Smooth muscle cell (in vitro differentiated cells): ENCODE measurements at regions not wholly inside any gene's neighbourhood (a gene's known extent, or its start where the extent isn't known, plus 50 kb on each side); places are given as distances from the start of the nearest gene placed in this dataset.

Experiments used
- DNase-seq: peaks from one replicate; lab custom pipeline; 2025; ENCODE audit not compliant: unreplicated experiment; lab: John Stamatoyannopoulos, UW
- H2AFZ ChIP-seq: fragments of 200-600 bp; sonication (generic); 2 replicates; pipeline ENCODE4 v1.6.0; 2016; ENCODE audit warnings: antibody characterized with exemption, low read depth, mild to moderate bottlenecking
- H3F3A ChIP-seq: fragments of 200-600 bp; sonication (generic); 2 replicates; pipeline ENCODE4 v1.6.0; 2017; ENCODE audit warnings: antibody characterized with exemption, low read depth
- H3K27ac ChIP-seq: fragments of 200-600 bp; sonication (generic); 2 replicates; pipeline ENCODE4 v1.5.1; 2016; ENCODE audit warnings: low read depth, mild to moderate bottlenecking
- H3K27me3 ChIP-seq: fragments of 200-600 bp; sonication (generic); 2 replicates; pipeline ENCODE4 v1.6.1; 2016; ENCODE audit warnings: low read depth, mild to moderate bottlenecking
- H3K36me3 ChIP-seq: fragments of 200-600 bp; sonication (generic); 2 replicates; pipeline ENCODE4 v1.5.1; 2016; ENCODE audit warnings: low read depth
- H3K4me1 ChIP-seq: fragments of 200-600 bp; sonication (generic); 2 replicates; pipeline ENCODE4 v1.5.1; 2016; ENCODE audit warnings: low read depth
- H3K4me2 ChIP-seq: fragments of 200-600 bp; sonication (generic); 2 replicates; pipeline ENCODE4 v1.6.0; 2016; ENCODE audit warnings: mild to moderate bottlenecking
- H3K4me3 ChIP-seq: fragments of 200-600 bp; sonication (generic); 2 replicates; pipeline ENCODE4 v1.5.1; 2016; ENCODE audit warnings: mild to moderate bottlenecking
- H3K79me2 ChIP-seq: fragments of 200-600 bp; sonication (generic); 2 replicates; pipeline ENCODE4 v1.6.0; 2016; ENCODE audit warnings: low read depth, mild to moderate bottlenecking
- H3K9ac ChIP-seq: fragments of 200-600 bp; sonication (generic); 2 replicates; pipeline ENCODE4 v1.6.0; 2016; ENCODE audit warnings: low read depth
- H3K9me3 ChIP-seq: fragments of 200-600 bp; sonication (generic); replicated peaks from 2 replicates; pipeline ENCODE4 v1.5.1; 2016; ENCODE audit warnings: low read depth
- H4K20me1 ChIP-seq: fragments of 200-600 bp; sonication (generic); 2 replicates; pipeline ENCODE4 v1.6.0; 2016; ENCODE audit warnings: low read depth
- CTCF ChIP-seq: fragments of 200-600 bp; sonication (generic); IDR thresholded peaks from 2 replicates; pipeline ENCODE4 v1.5.1; 2017; ENCODE audit warnings: borderline replicate concordance, mild to moderate bottlenecking, antibody characterized with exemption; ENCODE audit not compliant: insufficient read depth, poor library complexity, severe bottlenecking
- WGBS: methylation state at CpG from one replicate; pipeline ENCODE4 v1.1.7; 2016; ENCODE audit warnings: low lambda C conversion rate; 5-methylcytosine and 5-hydroxymethylcytosine counted together

- H3K27me3 ChIP-seq = no peaks in the 10 kb centered on the region
- H3K9ac ChIP-seq = no peak overlapping the region
- H2AFZ ChIP-seq = no peak overlapping the region
- no peak for TF ChIP-seq CTCF
- no peaks in the 10 kb centered on the region for H3K4me1 ChIP-seq
- H3K27ac ChIP-seq = no peak overlapping the region
- H3K4me3 ChIP-seq = no peak overlapping the region
- H3K36me3 ChIP-seq = no peaks in the 10 kb centered on the region
- no peaks in the 10 kb centered on the region for H3K9me3 ChIP-seq
- H4K20me1 ChIP-seq = no peaks in the 10 kb centered on the region
- no peak overlapping the region for H3K4me2 ChIP-seq
- no peaks in the 10 kb centered on the region for H3K79me2 ChIP-seq
- DNase-seq = no peak
- no peaks in the 10 kb centered on the region for H3F3A ChIP-seq
- WGBS = 77% methylated on average over 3 of the region's 3 CpGs
These were observed 171.0 kb downstream of the RPLP1 start for GRCh38 chr15:69623392-69624154.

GRCh38 chr15:69624155-69624520, 171.5 kb downstream of the RPLP1 start:
- Histone ChIP-seq H3K27me3 (no peaks in the 10 kb centered on the region), H3K9ac (no peak overlapping the region), H3K36me3 (no peaks in the 10 kb centered on the region), H4K20me1 (no peaks in the 10 kb centered on the region), H3K4me1 (no peaks in the 10 kb centered on the region), H3K4me3 (no peak overlapping the region), H2AFZ (no peak overlapping the region), H3K27ac (no peak overlapping the region), H3K79me2 (no peaks in the 10 kb centered on the region), H3F3A (no peaks in the 10 kb centered on the region), H3K9me3 (no peaks in the 10 kb centered on the region), H3K4me2 (no peak overlapping the region)
- TF ChIP-seq CTCF = no peak
- 75% methylated on average over 2 of the region's 2 CpGs for WGBS
- DNase-seq = no peak

- H3K4me1 ChIP-seq = no peaks in the 10 kb centered on the region
- 86% methylated on average over 3 of the region's 3 CpGs for WGBS
- TF ChIP-seq CTCF = no peak
- no peaks in the 10 kb centered on the region for H3K79me2 ChIP-seq
- DNase-seq = no peak
- H3K4me3 ChIP-seq = no peak overlapping the region
- H3K9me3 ChIP-seq = no peaks in the 10 kb centered on the region
- H3K9ac ChIP-seq = no peak overlapping the region
- no peak overlapping the region for H3K27ac ChIP-seq
- no peaks in the 10 kb centered on the region for H4K20me1 ChIP-seq
- H2AFZ ChIP-seq = no peak overlapping the region
- H3K4me2 ChIP-seq = no peak overlapping the region
- H3K36me3 ChIP-seq = no peaks in the 10 kb centered on the region
- H3F3A ChIP-seq = no peaks in the 10 kb centered on the region
- no peaks in the 10 kb centered on the region for H3K27me3 ChIP-seq
These were observed 172.2 kb downstream of the RPLP1 start for GRCh38 chr15:69624816-69625215.

- TF ChIP-seq CTCF = no peak
- H3K4me1 ChIP-seq = no peaks in the 10 kb centered on the region
- H3K27me3 ChIP-seq = no peaks in the 10 kb centered on the region
- H3K4me2 ChIP-seq = no peak overlapping the region
- H3K9me3 ChIP-seq = no peaks in the 10 kb centered on the region
- no peaks in the 10 kb centered on the region for H3F3A ChIP-seq
- no peak overlapping the region for H3K27ac ChIP-seq
- H3K36me3 ChIP-seq = no peaks in the 10 kb centered on the region
- H3K9ac ChIP-seq = no peak overlapping the region
- no peak overlapping the region for H3K4me3 ChIP-seq
- no peaks in the 10 kb centered on the region for H4K20me1 ChIP-seq
- no peaks in the 10 kb centered on the region for H3K79me2 ChIP-seq
- H2AFZ ChIP-seq = no peak overlapping the region
- 36% methylated on average over 2 of the region's 2 CpGs for WGBS
- no peak for DNase-seq
These were observed 172.7 kb downstream of the RPLP1 start for GRCh38 chr15:69625328-69625727.
